ENCODE measurements at regions not wholly inside any gene's neighbourhood (a gene's known extent, or its start where the extent isn't known, plus 50 kb on each side); places are given as distances from the start of the nearest gene placed in this dataset.

- TF ChIP-seq, protein P1, sequence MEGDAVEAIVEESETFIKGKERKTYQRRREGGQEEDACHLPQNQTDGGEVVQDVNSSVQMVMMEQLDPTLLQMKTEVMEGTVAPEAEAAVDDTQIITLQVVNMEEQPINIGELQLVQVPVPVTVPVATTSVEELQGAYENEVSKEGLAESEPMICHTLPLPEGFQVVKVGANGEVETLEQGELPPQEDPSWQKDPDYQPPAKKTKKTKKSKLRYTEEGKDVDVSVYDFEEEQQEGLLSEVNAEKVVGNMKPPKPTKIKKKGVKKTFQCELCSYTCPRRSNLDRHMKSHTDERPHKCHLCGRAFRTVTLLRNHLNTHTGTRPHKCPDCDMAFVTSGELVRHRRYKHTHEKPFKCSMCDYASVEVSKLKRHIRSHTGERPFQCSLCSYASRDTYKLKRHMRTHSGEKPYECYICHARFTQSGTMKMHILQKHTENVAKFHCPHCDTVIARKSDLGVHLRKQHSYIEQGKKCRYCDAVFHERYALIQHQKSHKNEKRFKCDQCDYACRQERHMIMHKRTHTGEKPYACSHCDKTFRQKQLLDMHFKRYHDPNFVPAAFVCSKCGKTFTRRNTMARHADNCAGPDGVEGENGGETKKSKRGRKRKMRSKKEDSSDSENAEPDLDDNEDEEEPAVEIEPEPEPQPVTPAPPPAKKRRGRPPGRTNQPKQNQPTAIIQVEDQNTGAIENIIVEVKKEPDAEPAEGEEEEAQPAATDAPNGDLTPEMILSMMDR (IDR thresholded peaks at IDR 0.05), result no peak
- no peak for TF ChIP-seq POLR2AphosphoS5 (IDR thresholded peaks at IDR 0.05; ENCODE audit: low read depth, low read length)
- TF ChIP-seq, protein P2, sequence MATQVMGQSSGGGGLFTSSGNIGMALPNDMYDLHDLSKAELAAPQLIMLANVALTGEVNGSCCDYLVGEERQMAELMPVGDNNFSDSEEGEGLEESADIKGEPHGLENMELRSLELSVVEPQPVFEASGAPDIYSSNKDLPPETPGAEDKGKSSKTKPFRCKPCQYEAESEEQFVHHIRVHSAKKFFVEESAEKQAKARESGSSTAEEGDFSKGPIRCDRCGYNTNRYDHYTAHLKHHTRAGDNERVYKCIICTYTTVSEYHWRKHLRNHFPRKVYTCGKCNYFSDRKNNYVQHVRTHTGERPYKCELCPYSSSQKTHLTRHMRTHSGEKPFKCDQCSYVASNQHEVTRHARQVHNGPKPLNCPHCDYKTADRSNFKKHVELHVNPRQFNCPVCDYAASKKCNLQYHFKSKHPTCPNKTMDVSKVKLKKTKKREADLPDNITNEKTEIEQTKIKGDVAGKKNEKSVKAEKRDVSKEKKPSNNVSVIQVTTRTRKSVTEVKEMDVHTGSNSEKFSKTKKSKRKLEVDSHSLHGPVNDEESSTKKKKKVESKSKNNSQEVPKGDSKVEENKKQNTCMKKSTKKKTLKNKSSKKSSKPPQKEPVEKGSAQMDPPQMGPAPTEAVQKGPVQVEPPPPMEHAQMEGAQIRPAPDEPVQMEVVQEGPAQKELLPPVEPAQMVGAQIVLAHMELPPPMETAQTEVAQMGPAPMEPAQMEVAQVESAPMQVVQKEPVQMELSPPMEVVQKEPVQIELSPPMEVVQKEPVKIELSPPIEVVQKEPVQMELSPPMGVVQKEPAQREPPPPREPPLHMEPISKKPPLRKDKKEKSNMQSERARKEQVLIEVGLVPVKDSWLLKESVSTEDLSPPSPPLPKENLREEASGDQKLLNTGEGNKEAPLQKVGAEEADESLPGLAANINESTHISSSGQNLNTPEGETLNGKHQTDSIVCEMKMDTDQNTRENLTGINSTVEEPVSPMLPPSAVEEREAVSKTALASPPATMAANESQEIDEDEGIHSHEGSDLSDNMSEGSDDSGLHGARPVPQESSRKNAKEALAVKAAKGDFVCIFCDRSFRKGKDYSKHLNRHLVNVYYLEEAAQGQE (IDR thresholded peaks at IDR 0.05; ENCODE audit: insufficient read depth in 1 of 2, low read depth in 2 of 2, low read length in 1 of 2), result no peak
- TF ChIP-seq SIN3A (IDR thresholded peaks at IDR 0.05; ENCODE audit: borderline replicate concordance, insufficient read depth, low read depth, low read length), result no peak
- TF ChIP-seq TCF7L2 (IDR thresholded peaks at IDR 0.05; ENCODE audit: low read depth, low read length), result no peak
Observed at GRCh38 chr6:113317891-113318574, 539.1 kb upstream of the MARCKS start.
